ENCODE measurements at regions not wholly inside any gene's neighbourhood (a gene's known extent, or its start where the extent isn't known, plus 50 kb on each side); places are given as distances from the start of the nearest gene placed in this dataset.

DNA sequence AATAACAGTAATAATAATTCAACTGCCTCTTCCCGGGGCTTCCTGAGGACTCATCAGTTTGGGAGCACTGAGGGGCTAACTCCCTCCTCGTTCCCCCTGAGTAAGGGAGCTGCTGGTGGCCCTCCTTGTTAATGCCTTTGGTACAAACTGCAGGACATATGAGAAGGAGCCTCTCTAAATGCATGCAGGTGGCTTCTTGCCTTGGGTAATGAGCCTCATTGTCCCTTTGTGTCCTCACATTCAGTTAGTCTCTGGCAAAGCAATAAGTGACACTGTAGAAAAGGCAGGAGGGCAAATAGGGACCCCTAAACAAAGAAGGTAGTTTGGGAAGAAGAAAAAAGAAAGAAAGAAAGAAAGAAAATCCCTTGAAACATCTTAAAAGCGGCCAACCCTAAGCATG, 95.4 kb upstream of the ERCC6L2 start:
- TF ChIP-seq, protein P1, sequence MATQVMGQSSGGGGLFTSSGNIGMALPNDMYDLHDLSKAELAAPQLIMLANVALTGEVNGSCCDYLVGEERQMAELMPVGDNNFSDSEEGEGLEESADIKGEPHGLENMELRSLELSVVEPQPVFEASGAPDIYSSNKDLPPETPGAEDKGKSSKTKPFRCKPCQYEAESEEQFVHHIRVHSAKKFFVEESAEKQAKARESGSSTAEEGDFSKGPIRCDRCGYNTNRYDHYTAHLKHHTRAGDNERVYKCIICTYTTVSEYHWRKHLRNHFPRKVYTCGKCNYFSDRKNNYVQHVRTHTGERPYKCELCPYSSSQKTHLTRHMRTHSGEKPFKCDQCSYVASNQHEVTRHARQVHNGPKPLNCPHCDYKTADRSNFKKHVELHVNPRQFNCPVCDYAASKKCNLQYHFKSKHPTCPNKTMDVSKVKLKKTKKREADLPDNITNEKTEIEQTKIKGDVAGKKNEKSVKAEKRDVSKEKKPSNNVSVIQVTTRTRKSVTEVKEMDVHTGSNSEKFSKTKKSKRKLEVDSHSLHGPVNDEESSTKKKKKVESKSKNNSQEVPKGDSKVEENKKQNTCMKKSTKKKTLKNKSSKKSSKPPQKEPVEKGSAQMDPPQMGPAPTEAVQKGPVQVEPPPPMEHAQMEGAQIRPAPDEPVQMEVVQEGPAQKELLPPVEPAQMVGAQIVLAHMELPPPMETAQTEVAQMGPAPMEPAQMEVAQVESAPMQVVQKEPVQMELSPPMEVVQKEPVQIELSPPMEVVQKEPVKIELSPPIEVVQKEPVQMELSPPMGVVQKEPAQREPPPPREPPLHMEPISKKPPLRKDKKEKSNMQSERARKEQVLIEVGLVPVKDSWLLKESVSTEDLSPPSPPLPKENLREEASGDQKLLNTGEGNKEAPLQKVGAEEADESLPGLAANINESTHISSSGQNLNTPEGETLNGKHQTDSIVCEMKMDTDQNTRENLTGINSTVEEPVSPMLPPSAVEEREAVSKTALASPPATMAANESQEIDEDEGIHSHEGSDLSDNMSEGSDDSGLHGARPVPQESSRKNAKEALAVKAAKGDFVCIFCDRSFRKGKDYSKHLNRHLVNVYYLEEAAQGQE (IDR thresholded peaks at IDR 0.05; ENCODE audit: insufficient replicate concordance, low read depth) = no peak
- TF ChIP-seq POLR2AphosphoS5 (IDR thresholded peaks at IDR 0.05; ENCODE audit: low read depth) (no peak), SPI1 (IDR thresholded peaks at IDR 0.05; ENCODE audit: borderline replicate concordance, low read depth) (no peak), GABPA (IDR thresholded peaks at IDR 0.05; ENCODE audit: low read depth) (no peak)
- TF ChIP-seq, protein P2, sequence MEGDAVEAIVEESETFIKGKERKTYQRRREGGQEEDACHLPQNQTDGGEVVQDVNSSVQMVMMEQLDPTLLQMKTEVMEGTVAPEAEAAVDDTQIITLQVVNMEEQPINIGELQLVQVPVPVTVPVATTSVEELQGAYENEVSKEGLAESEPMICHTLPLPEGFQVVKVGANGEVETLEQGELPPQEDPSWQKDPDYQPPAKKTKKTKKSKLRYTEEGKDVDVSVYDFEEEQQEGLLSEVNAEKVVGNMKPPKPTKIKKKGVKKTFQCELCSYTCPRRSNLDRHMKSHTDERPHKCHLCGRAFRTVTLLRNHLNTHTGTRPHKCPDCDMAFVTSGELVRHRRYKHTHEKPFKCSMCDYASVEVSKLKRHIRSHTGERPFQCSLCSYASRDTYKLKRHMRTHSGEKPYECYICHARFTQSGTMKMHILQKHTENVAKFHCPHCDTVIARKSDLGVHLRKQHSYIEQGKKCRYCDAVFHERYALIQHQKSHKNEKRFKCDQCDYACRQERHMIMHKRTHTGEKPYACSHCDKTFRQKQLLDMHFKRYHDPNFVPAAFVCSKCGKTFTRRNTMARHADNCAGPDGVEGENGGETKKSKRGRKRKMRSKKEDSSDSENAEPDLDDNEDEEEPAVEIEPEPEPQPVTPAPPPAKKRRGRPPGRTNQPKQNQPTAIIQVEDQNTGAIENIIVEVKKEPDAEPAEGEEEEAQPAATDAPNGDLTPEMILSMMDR (IDR thresholded peaks at IDR 0.05; ENCODE audit: insufficient read depth, low read length) = no peak

Measured in HL-60 (cell line).